ENCODE measurements at regions not wholly inside any gene's neighbourhood (a gene's known extent, or its start where the extent isn't known, plus 50 kb on each side); places are given as distances from the start of the nearest gene placed in this dataset.

DNA sequence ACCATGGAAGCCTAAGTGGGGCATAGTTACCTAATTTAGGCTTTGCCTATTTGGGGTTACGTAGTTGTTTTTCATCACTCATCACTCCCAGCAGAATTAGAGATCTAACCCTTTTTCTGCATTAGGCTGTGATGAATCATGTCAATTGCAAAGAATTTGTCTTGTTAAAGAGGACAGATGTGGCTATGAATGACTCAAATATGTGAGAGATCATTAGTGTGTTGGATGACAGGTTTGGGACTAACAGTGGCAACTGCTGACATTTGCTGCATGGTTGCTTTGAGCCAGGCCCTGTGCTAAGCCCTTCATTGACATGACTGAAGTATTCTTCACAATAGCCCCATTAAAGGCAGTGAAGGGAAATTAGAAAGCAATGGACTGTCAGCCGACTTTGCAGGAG, 83.4 kb upstream of the BMPER start:
- DNase-seq: no peak

DNA sequence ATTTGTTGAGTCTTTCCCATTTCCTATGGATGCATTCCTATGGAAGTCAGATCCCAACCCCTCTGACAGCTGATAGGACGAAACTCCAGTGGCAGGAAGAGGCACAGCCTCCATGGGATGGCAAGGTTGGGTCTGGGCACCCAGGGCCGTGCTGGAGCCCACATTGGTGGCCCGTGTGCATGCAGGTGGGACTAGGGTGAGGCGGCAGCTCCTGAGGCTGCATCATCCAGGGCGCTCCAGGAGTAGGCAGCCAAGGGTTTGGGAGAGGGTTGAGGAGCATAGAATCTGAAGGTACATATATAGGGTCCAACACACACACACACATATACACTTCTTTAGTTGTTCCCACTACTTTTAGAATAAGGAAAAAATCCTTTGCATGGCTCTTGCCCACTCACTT, 81.4 kb upstream of the BMPER start:
- no peak for DNase-seq

DNA sequence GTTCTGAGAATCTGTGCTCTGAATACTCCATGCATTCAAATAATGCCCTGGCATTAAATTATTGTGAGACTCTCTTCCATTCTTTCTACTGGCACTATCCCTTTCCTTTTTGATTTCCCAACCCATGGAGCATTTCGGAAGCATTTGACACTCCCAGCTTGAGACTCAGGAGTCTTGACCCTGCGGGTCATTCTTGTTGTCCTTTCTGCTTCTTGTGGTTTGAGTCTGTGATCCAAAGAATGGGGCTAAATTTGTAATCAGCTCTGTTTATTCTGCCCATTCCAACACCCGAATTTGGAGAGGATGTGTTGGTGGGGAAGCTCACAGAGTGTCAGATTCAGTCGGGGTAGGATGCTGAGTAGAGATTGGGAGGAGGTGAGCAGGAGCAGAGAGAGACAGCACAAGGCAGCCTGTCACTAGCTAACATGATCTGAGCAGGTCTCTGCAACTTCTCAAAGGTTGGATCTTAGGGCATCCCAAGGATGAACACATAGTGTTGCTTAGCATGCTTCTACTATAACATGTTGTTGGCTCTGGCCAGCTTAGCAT, 80.4 kb upstream of the BMPER start:
- no peak for DNase-seq

DNA sequence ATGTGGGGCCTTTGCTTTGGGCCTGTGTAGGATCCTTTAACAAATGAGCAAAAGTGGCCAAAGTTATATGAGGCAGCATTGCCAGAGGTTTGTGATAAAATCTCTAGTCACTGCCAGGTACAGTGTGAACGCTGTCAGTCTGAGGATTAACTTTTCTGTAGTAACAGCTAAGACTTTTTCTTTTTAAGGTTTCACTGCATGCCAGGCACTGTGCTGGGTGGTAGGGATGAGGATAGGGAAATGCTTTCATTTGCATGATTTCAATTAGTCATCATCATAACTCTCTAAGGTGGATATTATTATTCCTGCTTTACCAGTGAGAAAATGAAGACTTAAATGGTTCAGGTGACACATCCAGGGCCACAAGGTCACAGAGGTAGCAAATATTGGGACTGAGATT, 79.7 kb upstream of the BMPER start:
- DNase-seq: no peak

DNA sequence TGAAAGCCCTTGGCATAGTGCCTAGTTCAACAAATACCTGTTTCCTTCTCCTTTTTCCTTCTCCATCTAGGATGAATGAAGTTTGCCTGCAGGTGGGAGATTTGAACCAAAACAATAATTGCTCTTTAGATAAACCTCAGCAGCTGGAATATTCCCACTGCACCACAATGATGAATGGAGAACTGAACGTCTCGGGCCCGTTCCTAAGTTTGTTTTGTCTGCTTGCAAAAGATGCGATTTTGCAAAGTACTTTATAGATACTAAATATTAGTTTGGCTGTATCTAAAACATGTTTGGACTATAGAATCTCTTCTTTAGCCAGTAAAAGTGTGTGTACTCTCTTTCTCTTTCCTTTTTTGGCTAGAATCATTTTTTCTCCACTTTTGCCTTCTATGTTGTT, 75.8 kb upstream of the BMPER start:
- DNase-seq: no peak

DNA sequence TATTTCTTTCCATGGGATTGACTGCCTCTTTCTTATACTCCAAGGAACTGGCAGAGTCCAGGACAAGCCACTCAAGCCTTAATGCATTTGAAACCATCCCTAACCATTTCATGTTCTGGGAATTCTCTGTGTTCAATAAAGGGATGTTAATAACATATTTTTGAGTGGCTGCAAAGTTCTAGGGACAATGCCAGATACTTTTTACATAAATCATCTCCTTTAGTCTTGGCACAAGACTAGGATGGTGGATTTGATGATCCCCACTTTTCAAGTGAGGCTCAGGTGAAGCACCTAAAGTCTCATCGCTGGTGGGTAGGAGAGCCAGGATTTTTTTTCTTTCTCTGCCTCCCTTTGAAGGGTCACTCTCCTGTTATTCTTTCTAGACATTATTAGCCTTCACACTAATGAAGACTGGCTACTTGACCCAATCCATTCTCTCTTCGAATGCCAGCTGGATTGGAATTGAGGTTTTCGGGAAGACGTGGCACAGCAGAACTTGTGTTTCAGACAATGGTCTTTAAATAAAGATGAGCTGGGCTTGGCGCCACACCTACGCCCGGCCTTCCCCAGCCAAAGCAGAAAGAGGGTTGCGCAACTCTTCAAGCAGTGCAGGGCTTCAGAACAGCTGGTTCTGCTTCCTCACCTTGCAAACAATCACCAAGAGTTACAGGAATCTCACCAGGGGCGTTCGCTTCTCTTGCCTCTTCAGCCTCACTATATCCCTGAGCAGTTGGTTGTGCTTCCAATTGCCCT, 73.8 kb upstream of the BMPER start:
- no peak for DNase-seq

DNA sequence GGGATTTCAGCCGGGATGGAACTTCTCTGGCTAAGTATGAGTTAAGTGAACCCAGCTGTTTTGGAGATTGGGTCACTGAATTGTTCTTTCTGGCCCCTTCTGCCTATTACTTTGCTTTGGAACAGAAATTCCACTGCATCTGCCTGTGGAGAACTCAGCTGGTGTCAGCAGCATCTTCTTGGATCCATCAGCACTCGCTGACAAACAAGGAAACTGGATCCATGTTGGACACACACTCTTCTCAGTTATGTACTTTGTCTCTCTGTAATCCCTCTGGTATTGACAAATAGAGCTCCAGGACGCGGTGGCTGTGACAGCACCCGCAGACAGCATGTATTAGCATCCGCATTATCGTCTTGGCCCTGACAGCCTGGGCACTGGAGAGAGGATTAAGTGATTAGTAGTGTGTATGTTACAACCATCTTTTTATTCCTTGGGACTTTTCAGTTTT, 73.0 kb upstream of the BMPER start:
- DNase-seq: no peak

DNA sequence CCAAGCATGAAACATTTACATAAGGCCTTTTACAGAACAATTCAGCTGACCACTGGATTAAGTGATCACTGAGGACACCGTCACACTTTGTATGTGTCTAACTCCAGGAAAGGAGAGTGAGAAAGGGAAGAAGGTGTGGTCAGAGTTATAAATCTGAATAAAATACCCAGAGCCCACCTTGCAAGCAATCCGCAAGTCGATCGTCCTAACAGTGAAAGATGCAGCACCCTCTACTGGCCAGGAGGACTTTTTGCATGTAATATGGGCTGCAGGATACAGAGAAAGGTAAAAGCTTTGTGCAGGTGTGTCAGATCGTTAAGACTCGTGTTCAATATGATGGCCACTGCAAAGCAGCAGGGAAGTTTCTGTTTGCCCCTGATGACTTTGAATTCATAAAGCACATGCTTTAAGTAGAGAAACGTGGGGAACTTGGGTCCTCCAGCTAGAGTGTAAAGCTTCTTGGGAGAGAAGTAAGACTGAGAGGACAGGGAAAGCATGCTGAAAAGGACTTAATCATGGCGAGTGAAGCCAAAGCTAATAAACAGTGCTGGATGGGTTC, 68.5 kb upstream of the BMPER start:
- DNase-seq: no peak

DNA sequence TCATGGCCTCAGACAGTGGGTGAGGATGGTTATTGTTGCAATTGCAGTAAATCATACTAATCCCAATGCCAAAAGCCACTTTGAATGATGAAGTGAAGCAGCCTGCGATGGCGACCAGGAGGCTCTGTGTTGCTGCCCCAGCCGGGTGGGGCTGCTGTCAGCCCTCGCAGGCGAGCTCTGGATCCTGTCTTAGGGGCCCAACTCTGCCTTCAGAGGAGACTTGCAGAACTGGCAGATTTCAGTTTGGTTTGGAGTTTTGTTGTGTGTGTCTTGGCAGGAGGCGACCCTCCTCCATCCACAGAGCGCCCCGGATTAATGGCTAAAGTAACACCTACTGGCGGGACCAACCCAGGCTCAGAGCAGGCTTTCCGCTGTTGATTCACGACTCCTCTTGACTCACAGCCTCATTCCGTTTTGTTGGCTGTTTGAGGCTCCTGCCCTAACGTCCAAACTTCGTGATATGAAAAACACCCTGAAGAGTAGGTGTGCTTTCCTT, 67.9 kb upstream of the BMPER start:
- no peak for DNase-seq

DNA sequence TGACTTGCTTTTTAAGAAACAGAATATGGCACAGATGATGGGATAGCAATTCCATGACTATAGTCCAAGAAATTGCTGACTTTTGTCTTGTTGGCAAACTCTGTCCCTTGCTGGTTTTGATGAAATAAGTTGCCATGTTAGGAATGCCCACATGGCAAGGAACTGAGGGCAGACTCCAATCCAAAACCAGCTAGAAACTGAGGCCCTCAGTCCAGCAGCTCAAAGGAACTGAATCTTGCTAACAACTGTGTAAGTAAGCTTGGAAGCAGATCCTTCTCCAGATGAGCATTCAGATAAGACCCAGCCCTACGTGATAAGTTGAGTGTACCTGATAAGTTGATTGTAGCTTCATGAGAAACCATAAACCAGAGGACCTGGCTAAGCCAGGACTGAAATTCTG, 64.3 kb upstream of the BMPER start:
- DNase-seq: no peak

DNA sequence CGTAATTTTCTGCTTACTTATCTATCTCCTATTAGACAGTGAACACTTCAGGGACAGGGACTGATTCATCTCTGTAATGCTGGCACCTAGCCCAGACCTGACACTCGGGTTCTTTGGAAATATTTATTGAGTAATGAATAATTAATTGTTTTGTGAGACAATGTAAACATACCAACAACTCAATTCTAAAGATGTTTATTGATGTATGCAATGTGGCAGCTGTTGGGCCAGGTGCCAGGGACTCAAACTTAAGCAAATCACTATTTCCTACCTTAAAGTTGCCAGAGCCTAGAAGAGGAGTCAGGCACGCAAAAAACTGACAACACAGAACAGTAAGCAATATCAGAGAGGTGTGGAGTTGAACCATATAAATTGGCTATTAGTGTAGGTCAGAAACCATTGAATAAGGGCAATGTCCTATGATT, 63.6 kb upstream of the BMPER start:
- no peak for DNase-seq

DNA sequence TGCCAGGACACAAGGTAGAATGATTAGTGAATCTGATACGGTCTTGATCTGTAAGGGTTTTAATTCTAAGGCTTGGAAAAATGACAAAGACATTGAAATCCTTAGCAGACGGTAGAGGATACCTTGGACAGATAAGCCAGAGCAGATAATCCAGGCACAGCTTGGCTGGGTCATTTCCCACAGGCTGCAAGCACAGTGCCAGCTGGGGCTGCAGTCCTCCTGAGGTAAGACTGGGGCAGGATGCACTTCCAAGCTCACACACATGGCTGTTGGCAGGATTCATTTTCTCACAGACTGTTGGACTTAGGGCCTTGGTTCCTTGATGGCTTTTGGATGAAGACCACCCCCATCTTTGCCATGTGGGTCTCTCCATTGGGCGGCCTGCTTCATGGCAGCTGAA, 63.2 kb upstream of the BMPER start:
- DNase-seq: no peak

DNA sequence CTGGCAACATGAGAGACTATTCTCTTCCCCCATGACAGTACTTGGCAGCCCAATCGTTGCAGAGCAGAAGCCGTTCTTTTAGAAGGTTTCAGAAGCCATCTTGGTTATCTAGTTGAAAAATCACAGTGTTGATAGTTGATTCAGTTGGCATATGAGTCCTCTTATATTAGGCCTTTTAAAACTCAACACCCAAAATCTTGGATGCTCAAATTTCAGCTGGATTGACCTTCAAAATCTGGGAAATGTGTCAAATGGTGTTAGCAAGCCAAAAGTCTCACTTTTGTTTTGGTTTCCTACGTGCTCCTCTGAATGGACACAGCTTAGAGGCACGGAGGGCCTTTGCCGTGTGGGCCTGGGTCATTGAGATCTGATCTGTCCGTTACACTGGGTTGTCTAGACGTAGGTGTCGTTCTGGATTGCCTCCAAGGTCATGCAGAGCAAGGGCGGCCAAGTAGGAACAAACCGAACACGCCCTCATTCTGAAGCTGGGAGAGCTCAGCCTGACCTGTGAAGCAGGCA, 59.3 kb upstream of the BMPER start:
- no peak for DNase-seq

DNA sequence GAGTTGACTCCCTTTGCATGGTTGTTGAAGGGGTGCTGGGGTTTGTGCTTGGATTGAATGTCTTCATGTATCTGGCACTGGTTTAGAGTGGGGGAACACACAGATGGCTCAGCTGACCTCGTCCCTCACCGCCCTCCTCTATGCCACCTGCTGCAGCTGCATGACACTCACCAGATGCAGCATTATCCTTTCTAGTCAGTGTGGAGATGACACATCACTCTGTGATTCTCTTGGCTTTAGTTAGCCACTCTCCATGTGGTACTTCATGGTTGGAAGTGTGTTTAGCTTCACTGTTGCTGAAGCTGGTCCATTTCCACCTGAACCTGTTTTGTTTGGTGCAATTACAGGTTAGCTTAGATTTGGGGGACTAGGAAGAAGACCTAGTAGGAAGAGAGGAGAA, 56.3 kb upstream of the BMPER start:
- DNase-seq: no peak

DNA sequence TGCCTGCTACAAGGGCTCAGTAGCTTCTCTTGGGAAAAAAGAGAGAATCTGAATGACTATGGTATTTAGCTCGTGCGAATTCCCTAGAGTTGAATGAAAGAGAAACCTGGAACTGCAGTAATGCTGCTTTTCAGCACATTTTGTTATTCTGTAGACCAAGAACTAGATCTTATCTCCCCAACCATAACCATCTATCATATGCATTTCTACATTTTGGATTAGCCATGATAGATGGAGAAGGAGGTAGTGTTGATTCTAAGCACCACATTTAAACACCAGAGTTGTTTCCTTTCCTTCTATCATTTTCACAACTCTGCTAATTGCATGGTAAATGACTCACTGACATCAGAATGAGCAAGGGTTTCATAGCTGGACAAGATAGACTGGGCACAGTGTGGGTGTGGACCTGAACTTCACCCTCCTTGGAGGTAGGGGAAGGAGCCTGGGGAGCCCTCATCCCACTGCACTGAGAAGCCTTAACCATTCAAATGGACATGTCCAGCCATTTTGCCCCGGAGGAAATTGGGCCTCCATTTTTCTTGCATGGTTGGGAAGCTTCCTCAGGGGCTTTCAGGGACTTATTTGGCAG, 55.3 kb upstream of the BMPER start:
- no peak for DNase-seq

DNA sequence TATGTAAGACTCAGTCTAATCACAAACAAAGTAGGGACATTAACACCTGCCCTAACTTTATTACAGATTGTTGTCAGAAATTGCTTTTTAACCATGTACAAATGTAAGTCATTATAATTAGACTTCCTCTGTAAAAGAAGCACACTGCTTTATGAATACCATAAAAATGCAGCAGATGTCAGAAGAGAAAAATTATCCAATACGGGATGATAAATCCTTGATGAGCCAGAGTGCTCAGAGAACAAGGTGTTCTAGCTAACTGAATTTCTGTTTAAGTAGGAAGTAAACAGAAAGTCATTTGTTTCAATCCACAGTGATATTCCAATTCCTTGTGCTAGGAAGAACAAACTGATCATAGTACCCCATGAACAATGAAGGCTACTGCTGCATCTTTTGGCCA, 54.6 kb upstream of the BMPER start:
- no peak for DNase-seq

DNA sequence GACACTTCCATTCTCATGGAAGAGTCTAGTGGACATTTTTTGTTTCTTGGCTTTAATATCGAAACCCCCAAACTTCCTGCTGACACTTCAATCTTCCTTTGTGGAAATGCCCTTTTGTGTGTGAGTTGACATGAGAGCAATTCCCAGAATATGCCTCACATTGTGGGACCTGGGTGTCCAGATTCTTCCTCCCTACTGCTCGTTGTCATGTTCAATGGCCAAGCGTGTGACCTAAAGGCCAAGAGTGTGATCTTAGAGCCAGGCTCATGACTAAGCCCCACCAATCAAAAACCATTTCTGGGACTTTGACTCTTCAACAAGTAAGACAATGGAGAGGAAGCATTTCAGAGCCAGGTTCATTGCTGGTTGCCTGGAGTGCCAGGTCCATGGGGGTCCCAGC, 52.5 kb upstream of the BMPER start:
- DNase-seq: no peak

DNA sequence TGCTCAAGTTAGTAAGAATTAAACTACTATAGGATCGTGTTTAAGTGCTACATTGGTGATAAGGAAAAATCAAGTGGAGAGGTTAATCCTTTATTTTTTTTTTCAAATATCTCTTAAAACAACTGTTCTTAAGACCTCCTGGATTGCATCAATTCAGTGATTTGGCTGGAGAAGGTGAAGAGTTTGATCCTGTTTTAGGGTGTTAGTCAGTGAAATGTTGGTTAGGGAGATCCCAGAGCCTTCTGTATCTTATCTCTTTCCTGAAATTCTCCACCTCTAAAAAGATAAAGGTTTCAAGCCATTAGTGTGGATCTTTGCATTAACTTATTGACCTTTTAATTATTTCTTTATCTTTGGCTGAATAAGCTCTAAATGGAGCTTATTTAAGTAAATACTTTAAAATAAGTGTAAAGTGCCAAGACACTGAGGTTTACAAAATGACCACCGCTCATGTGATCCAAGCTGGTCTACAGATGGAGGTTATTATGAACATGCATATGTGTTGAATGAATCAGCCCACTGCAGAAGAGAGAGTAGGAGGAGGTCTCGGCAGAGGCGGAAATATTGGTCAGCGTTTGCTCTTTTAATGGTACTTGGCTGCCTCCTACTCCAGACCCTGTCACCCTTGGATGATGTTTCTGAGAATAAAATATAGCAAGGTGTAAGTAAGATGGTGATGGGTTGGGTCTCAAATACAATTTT, 51.8 kb upstream of the BMPER start:
- no peak for DNase-seq

DNA sequence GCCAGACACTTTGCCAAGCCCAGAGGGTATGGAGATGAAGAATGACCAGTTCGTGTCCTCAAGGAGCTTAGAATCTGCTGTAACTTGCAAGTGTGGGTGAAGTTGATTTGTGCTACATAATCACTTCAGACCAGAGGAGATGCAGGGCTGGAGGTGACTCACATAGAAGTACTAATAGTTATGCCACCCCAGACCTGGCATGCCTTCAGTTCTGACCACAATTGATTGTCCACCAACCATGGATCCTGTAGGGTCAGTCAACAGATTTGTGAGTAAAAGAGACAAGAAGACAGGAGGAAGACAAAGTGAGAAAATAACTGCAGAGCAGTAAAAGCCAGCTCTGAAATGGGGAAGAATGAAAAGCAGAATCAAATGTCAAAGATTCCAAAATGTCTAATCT, 51.2 kb upstream of the BMPER start:
- DNase-seq: no peak

DNA sequence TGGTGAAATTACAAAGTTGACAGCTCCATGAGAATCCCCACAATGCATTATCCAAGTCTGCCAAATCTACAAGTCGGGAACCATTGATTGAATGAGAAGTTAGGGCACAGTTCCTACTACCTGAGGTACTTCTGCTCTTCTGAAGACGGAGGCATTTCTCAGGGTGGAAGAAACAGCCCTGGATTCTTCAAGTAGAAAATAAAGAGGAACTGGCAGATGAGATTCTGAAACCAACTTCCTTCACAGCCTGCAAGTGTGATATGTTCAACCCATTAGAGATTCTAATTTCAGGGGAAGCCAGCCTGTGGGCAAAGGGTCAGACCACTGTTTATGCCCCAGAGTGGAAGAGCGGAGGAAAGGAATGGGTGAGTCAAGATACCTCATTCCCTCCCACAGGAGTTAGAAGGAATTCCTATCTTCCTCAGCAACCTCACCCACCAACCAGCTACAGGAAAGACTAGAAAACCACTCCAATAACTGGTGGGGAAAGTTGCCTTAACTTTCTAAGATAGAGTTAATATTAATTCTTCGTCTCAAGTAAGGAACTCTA, 50.5 kb upstream of the BMPER start:
- no peak for DNase-seq
